NB4 (cell line): ENCODE measurements at regions not wholly inside any gene's neighbourhood (a gene's known extent, or its start where the extent isn't known, plus 50 kb on each side); places are given as distances from the start of the nearest gene placed in this dataset.

Source experiments
- CTCF ChIP-seq: IDR thresholded peaks from one replicate; pipeline ENCODE4 v1.5.1; 2012; ENCODE audit warnings: low read depth, low read length
- POLR2A ChIP-seq: IDR thresholded peaks from 2 replicates; pipeline ENCODE4 v1.6.1; 2011; ENCODE audit warnings: mild to moderate bottlenecking; ENCODE audit not compliant: insufficient read length; ENCODE audit errors: extremely low read depth

GRCh38 chr10:22111260-22111659 lies 106.6 kb downstream of the EBLN1 start:
- TF ChIP-seq POLR2A (no peak), CTCF (no peak)
